GM12878 (cell line): ENCODE measurements at regions not wholly inside any gene's neighbourhood (a gene's known extent, or its start where the extent isn't known, plus 50 kb on each side); places are given as distances from the start of the nearest gene placed in this dataset.

Source experiments
- ATAC-seq: fragments of 200-7000 bp; cut with Tn5 transposase; 3 replicates; pipeline ENCODE4 v1.9.1; 2020; ENCODE audit warnings: mild to moderate bottlenecking, moderate library complexity
- BruUV-seq: library from RNA; stranded (reverse); fragments of 400-500 nt; replicated peaks from 2 replicates; lab custom pipeline; 2021; lab: Mats Ljungman, UMichigan
- CTCF ChIA-PET: fragments of 300-600 bp; sonication (Branson Sonifier 250); formaldehyde crosslinking; extraction: SDS; loops from one replicate; lab custom pipeline; 2021; ENCODE audit warnings: inconsistent platforms; lab: Yijun Ruan, JAX
- POLR2A ChIA-PET: fragments of 350-600 bp; formaldehyde crosslinking; extraction: SDS; loops from one replicate; lab custom pipeline; 2021; ENCODE audit warnings: inconsistent platforms; lab: Charles Lee
- RAD21 ChIA-PET: fragments of 300-600 bp; sonication (Branson Sonifier 250); formaldehyde crosslinking; loops from one replicate; lab custom pipeline; 2023; ENCODE audit warnings: antibody characterized with exemption; ENCODE audit not compliant: unreplicated experiment; lab: Charles Lee
- SMC1A ChIA-PET: fragments of 300-600 bp; sonication (Branson Sonifier 250); formaldehyde crosslinking; loops from one replicate; lab custom pipeline; 2023; ENCODE audit not compliant: unreplicated experiment, uncharacterized antibody; lab: Charles Lee
- DNase-seq: peaks from one replicate; pipeline ENCODE4 v3.0.0-alpha.2; 2011; ENCODE audit warnings: low read depth, low spot score
- FAIRE-seq: peaks from 3 replicates; lab custom pipeline; 2011; peaks lifted over from hg19 to GRCh38; lab: Jason Lieb, UNC
- H2AFZ ChIP-seq: 2 replicates; pipeline ENCODE4 v1.6.0; 2011; ENCODE audit warnings: low read depth, low read length, control low read depth; ENCODE audit not compliant: control insufficient read depth
- H3K27ac ChIP-seq: 2 replicates; pipeline ENCODE4 v1.5.1; 2011; ENCODE audit warnings: control low read depth; ENCODE audit not compliant: control insufficient read depth, insufficient read depth
- H3K27me3 ChIP-seq, 2 experiments: replicated peaks in 1 of 2; 2 replicates each; pipeline versions ENCODE4 v1.6.0 to v1.6.1; 2011; ENCODE audit warnings: low read length in 1 of 2; ENCODE audit not compliant: control insufficient read depth in 2 of 2, insufficient read depth in 2 of 2
- H3K36me3 ChIP-seq, 2 experiments: 2 replicates each; pipeline ENCODE4 v1.5.1; 2011; ENCODE audit warnings: low read length in 1 of 2; ENCODE audit not compliant: control insufficient read depth in 2 of 2, insufficient read depth in 2 of 2
- H3K4me1 ChIP-seq: 2 replicates; pipeline ENCODE4 v1.6.1; 2011; ENCODE audit warnings: mild to moderate bottlenecking, low read length, moderate library complexity, mixed read lengths; ENCODE audit not compliant: control insufficient read depth, insufficient read depth
- H3K4me2 ChIP-seq: 2 replicates; pipeline ENCODE4 v1.6.0; 2011; ENCODE audit warnings: control low read depth; ENCODE audit not compliant: control insufficient read depth, insufficient read depth
- H3K4me3 ChIP-seq: fragments of 200-600 bp; sonication (generic); 2 replicates; pipeline ENCODE4 v1.5.1; 2016
- H3K79me2 ChIP-seq: 2 replicates; pipeline ENCODE4 v1.6.0; 2011; ENCODE audit warnings: low read length; ENCODE audit not compliant: control insufficient read depth, insufficient read depth
- H3K9ac ChIP-seq: 2 replicates; pipeline ENCODE4 v1.8.0; 2011; ENCODE audit warnings: low read length, control low read depth, mixed read lengths; ENCODE audit not compliant: control insufficient read depth, insufficient read depth
- H3K9me3 ChIP-seq: replicated peaks from 3 replicates; pipeline ENCODE4 v1.5.1; 2011; ENCODE audit warnings: mild to moderate bottlenecking, low read length; ENCODE audit not compliant: control insufficient read depth, insufficient read depth
- H4K20me1 ChIP-seq: 2 replicates; pipeline ENCODE4 v1.6.0; 2011; ENCODE audit not compliant: control insufficient read depth, insufficient read depth
- EZH2 ChIP-seq: IDR thresholded peaks from 2 replicates; pipeline ENCODE4 v1.6.1; 2012; ENCODE audit warnings: low read depth, mild to moderate bottlenecking, control low read depth, inconsistent platforms, low read length, borderline replicate concordance; ENCODE audit not compliant: control insufficient read depth
- HDGF ChIP-seq: fragments of 450-650 bp; IDR thresholded peaks from 2 replicates; pipeline ENCODE4 v1.6.1; 2016; ENCODE audit warnings: antibody characterized with exemption
- PAX5 ChIP-seq: IDR thresholded peaks from 2 replicates; pipeline ENCODE4 v1.6.1; 2011; ENCODE audit warnings: low read depth, low read length, borderline replicate concordance
- RAD21 ChIP-seq: IDR thresholded peaks from 2 replicates; pipeline ENCODE4 v1.6.1; 2011; ENCODE audit warnings: mild to moderate bottlenecking, low read depth, low read length, moderate library complexity; ENCODE audit not compliant: insufficient read depth
- RAD51 ChIP-seq: fragments of 450-650 bp; IDR thresholded peaks from 2 replicates; pipeline ENCODE4 v1.6.1; 2016; ENCODE audit warnings: moderate library complexity, mild to moderate bottlenecking, inconsistent platforms
- YBX1 ChIP-seq: fragments of 450-650 bp; IDR thresholded peaks from 2 replicates; pipeline ENCODE4 v1.6.1; 2016; ENCODE audit warnings: antibody characterized with exemption
- ZNF24 ChIP-seq: fragments of 450-650 bp; IDR thresholded peaks from 2 replicates; pipeline ENCODE4 v1.6.1; 2017; ENCODE audit warnings: antibody characterized with exemption, mild to moderate bottlenecking
- WGBS: methylation state at CpG from one replicate; pipeline ENCODE4 v1.1.6; 2016; ENCODE audit warnings: low lambda C conversion rate; ENCODE audit not compliant: insufficient replicate concordance, insufficient coverage; ENCODE audit errors: missing lambda C conversion rate; 5-methylcytosine and 5-hydroxymethylcytosine counted together
- in situ Hi-C: fragments of 300-500 bp; cut with MboI; formaldehyde crosslinking; loops from 9 replicates; pipeline ENCODE4 v1.14.3; 2018; ENCODE audit warnings: mixed read lengths
- intact Hi-C: fragments of 100-400 bp; cut with micrococcal nuclease; formaldehyde crosslinking; loops from one replicate; pipeline ENCODE4 v1.14.2; 2022; ENCODE audit not compliant: unreplicated experiment
- TF ChIP-seq, protein P1 (sequence below): fragments of 450-650 bp; IDR thresholded peaks from 2 replicates; pipeline ENCODE4 v1.6.1; 2017; ENCODE audit warnings: mild to moderate bottlenecking, moderate library complexity
- TF ChIP-seq, protein P2 (sequence below): IDR thresholded peaks from 2 replicates; pipeline ENCODE4 v1.6.1; 2011; ENCODE audit warnings: low read depth, mild to moderate bottlenecking, low read length, moderate library complexity, borderline replicate concordance; ENCODE audit errors: extremely low read depth

- TF ChIP-seq, protein P1, sequence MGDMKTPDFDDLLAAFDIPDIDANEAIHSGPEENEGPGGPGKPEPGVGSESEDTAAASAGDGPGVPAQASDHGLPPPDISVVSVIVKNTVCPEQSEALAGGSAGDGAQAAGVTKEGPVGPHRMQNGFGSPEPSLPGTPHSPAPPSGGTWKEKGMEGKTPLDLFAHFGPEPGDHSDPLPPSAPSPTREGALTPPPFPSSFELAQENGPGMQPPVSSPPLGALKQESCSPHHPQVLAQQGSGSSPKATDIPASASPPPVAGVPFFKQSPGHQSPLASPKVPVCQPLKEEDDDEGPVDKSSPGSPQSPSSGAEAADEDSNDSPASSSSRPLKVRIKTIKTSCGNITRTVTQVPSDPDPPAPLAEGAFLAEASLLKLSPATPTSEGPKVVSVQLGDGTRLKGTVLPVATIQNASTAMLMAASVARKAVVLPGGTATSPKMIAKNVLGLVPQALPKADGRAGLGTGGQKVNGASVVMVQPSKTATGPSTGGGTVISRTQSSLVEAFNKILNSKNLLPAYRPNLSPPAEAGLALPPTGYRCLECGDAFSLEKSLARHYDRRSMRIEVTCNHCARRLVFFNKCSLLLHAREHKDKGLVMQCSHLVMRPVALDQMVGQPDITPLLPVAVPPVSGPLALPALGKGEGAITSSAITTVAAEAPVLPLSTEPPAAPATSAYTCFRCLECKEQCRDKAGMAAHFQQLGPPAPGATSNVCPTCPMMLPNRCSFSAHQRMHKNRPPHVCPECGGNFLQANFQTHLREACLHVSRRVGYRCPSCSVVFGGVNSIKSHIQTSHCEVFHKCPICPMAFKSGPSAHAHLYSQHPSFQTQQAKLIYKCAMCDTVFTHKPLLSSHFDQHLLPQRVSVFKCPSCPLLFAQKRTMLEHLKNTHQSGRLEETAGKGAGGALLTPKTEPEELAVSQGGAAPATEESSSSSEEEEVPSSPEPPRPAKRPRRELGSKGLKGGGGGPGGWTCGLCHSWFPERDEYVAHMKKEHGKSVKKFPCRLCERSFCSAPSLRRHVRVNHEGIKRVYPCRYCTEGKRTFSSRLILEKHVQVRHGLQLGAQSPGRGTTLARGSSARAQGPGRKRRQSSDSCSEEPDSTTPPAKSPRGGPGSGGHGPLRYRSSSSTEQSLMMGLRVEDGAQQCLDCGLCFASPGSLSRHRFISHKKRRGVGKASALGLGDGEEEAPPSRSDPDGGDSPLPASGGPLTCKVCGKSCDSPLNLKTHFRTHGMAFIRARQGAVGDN = no peak
- no peak for TF ChIP-seq YBX1
These were observed 190.4 kb upstream of the EPHA4 start (continued) for GRCh38 chr2:221762496-221762895.

DNA sequence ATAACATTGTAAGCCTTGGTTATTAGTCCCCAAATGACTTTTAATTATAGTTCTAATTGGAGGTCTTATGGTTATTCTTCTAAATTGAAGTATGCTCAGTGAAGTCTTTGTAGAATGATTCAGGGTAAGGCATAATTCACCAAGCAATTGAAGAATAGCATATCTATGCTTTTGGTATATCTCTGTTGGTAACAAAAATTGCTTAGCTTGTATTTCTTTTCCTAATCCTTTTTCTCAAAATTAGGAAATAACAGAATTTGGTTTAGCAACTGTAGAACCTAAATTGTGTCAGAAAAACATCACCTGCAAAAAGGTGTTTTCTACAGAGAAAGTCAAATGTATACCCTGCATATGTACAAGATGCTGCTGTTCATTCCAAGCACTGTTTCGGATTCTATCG, 189.2 kb upstream of the EPHA4 start:
- POLR2A ChIA-PET = no interaction called here
- Histone ChIP-seq H3K4me3 (no peak overlapping the region), H3K9ac (no peak overlapping the region), H3K79me2 (no peaks in the 10 kb centered on the region), H2AFZ (no peak overlapping the region), H3K4me1 (no peaks in the 10 kb centered on the region), H3K27ac (no peak overlapping the region), H3K27me3 (no peaks in the 10 kb centered on the region), H3K4me2 (no peak overlapping the region), H4K20me1 (no peaks in the 10 kb centered on the region), H3K9me3 (no peaks in the 10 kb centered on the region), H3K36me3 (no peaks in the 10 kb centered on the region)
- DNase-seq (no peak), ATAC-seq (no peak), FAIRE-seq (no peak)
- in situ Hi-C loops = no loop called here
- CTCF ChIA-PET = no interaction called here
- SMC1A ChIA-PET = no interaction called here
- RAD21 ChIA-PET = no interaction called here
- intact Hi-C loops = no loop called here
- 27% methylated on average over 2 of the region's 2 CpGs for WGBS
- BruUV-seq = no TSS peak
- TF ChIP-seq ZNF24 (no peak), PAX5 (no peak), YBX1 (no peak), HDGF (no peak), EZH2 (no peak), RAD21 (no peak), RAD51 (no peak)
- TF ChIP-seq, protein P2, sequence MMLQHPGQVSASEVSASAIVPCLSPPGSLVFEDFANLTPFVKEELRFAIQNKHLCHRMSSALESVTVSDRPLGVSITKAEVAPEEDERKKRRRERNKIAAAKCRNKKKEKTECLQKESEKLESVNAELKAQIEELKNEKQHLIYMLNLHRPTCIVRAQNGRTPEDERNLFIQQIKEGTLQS = no peak
